ENCODE measurements at regions not wholly inside any gene's neighbourhood (a gene's known extent, or its start where the extent isn't known, plus 50 kb on each side); places are given as distances from the start of the nearest gene placed in this dataset.
"Not testable (repeated sequence)": the region's sequence is repeated elsewhere in the genome, so short reads cannot be mapped to it uniquely, and the experiment has no call there.

DNA sequence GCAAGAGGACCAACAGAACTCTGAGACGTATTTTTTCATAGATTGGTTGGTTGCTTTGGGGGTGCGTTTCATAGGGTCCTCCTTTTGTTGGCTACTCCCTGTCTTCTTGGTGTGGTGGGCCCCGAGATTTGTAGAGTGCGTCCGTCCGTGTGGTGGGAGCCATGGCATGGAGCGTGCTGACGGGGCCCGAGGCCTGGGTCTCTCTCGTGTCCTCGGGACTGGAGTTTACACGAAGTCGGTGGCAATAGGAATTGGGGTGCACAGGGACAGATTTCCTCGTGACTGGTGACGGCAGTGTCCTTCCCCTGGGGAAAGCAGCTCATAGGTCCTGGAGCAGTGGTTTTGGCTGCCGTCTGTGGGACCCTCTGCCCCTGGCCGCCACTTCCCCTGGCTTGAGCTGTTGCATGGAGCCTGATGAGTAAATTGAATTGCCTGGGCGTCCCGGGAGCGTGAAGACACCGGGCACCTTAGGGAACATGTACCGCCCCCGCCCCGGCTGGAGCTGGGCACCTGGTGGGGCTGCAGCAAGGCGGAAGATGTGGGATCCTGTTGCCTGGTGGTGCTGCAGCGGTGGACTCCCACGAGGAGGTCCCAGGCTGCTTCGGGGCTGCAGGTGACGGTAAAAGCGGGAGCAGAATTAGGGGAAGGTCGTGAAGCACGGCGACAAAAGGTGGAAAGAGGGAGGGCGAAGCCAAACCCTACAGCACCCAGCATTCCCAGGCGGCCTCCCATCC is 153.7 kb upstream of the ALG10B start:
- H3K36me3 ChIP-seq (ENCODE audit: control insufficient read depth, insufficient read depth, low read length), result no peaks in the 10 kb centered on the region
- H3K27ac Mint-ChIP-seq, result no peak overlapping the region

DNA sequence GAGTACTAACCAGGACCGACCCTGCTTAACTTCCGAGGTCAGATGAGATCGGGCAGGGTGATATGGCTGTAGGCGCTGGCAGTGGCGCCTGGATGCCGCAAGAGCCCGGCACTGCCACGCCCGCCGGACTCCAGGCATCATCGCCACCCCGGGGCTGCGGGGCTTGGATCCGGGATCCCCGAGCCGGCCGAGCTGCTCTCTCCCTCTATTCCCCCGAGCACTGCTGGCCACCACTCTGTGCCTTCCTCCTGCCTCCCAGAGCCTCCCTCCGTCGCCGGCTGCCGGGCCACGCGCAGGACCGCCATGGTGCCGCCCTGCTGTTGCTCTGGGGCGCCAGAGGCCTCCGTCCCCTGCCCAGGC is 153.2 kb upstream of the ALG10B start:
- Mint-ChIP-seq H3K27ac (peak overlapping the region in 1 of 3 donors; percentile 60), H3K27me3 (peaks cover 4% of the 10 kb centered on the region), H3K4me3 (no peak overlapping the region), H3K4me1 (peaks cover 0 to 5% (median 0%) of the 10 kb centered on the region in 4 donors), H3K36me3 (no peaks in the 10 kb centered on the region), H3K9me3 (peaks cover 2 to 7% (median 2%) of the 10 kb centered on the region in 7 donors)
- DNase-seq (no peak), ATAC-seq (ENCODE audit: low read depth in 2 of 2) (no peak)
- Histone ChIP-seq H3K36me3 (ENCODE audit: control insufficient read depth, insufficient read depth, low read length) (no peaks in the 10 kb centered on the region), H3K4me1 (ENCODE audit: control insufficient read depth, insufficient read depth, low read length, poor library complexity, severe bottlenecking) (no peaks in the 10 kb centered on the region), H3K9me3 (ENCODE audit: control insufficient read depth in 2 of 2, low read length in 2 of 2) (peaks cover 0 to 6% of the 10 kb centered on the region in 2 experiments), H3K4me3 (ENCODE audit: low read depth, low read length) (no peak overlapping the region), H3K27me3 (ENCODE audit: control insufficient read depth, insufficient read depth, low read length) (no peaks in the 10 kb centered on the region), H3K27ac (ENCODE audit: insufficient read depth, low read length, poor library complexity, severe bottlenecking) (no peak overlapping the region)

More for the DNA sequence above, 153.7 kb upstream of the ALG10B start:
- Histone ChIP-seq H3K4me3 (ENCODE audit: low read depth, low read length) (no peak overlapping the region), H3K27ac (ENCODE audit: insufficient read depth, low read length, poor library complexity, severe bottlenecking) (no peak overlapping the region), H3K9me3 (ENCODE audit: control insufficient read depth in 2 of 2, low read length in 2 of 2) (peaks cover 0 to 6% of the 10 kb centered on the region in 2 experiments), H3K4me1 (ENCODE audit: control insufficient read depth, insufficient read depth, low read length, poor library complexity, severe bottlenecking) (no peaks in the 10 kb centered on the region), H3K27me3 (ENCODE audit: control insufficient read depth, insufficient read depth, low read length) (no peaks in the 10 kb centered on the region)
- H3K4me1 Mint-ChIP-seq, result peaks cover 0 to 5% (median 0%) of the 10 kb centered on the region in 4 donors
- peaks cover 4% of the 10 kb centered on the region for H3K27me3 Mint-ChIP-seq
- no peak overlapping the region for H3K4me3 Mint-ChIP-seq
- no peaks in the 10 kb centered on the region for H3K36me3 Mint-ChIP-seq
- H3K9me3 Mint-ChIP-seq, result peaks cover 2 to 7% (median 2%) of the 10 kb centered on the region in 7 donors
- no peak for ATAC-seq (ENCODE audit: low read depth in 2 of 2)
- no peak for DNase-seq

DNA sequence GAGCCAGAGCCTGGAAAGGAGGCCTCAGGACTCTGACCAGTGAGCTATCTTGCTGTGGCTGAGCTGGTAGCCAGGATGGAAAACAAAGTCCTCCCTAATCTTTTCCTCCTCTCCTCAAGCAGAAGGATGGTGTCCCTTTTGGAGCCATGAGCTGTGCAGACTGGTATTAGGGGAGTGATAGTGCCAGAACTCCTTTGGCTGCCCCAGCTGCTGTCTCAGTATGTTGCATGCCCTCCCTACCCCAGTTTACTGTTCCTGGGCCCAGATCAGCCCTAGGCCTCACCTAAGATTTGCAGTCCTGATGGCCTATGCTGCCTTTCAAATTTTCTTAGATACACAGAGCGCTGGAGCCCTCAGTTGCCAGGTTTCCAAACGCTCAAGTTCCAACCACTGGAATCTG is 150.3 kb upstream of the ALG10B start:
- no peak overlapping the region for H3K27ac Mint-ChIP-seq
- H3K4me3 Mint-ChIP-seq, result no peak overlapping the region
- no peak for ATAC-seq (ENCODE audit: low read depth in 2 of 2)

DNA sequence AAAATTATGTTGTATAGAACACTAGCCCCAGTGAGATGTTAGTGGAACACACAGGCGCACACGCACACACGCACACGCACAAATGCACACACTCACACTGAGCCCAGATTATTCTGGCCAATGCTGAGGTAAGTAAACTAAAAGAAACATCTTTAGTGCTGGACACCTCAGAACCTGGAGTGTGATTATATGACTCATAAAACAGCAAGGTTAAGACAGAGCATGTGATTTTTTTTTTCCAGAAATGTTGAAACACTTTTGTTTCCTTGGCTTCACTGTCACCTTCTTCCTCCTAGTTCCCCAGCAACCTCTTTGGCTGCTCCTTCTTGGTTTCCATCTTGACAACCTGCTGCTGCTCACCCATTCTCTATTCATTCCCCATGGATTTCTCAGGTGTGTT is 141.0 kb upstream of the ALG10B start:
- no peaks in the 10 kb centered on the region for H3K36me3 ChIP-seq (ENCODE audit: control insufficient read depth, insufficient read depth, low read length)
- H3K4me1 ChIP-seq (ENCODE audit: control insufficient read depth, insufficient read depth, low read length, poor library complexity, severe bottlenecking), result no peaks in the 10 kb centered on the region
- no peaks in the 10 kb centered on the region for H3K4me1 Mint-ChIP-seq
- no peaks in the 10 kb centered on the region for H3K9me3 ChIP-seq (ENCODE audit: control insufficient read depth in 2 of 2, low read length in 2 of 2)
- no peak for DNase-seq
- H3K27ac Mint-ChIP-seq, result no peak overlapping the region
- no peak overlapping the region for H3K4me3 Mint-ChIP-seq
- H3K4me3 ChIP-seq (ENCODE audit: low read depth, low read length), result no peak overlapping the region
- H3K27me3 Mint-ChIP-seq, result no peaks in the 10 kb centered on the region
- ATAC-seq (ENCODE audit: low read depth in 2 of 2), result no peak
- peaks cover 0 to 5% (median 3%) of the 10 kb centered on the region in 7 donors for H3K9me3 Mint-ChIP-seq
- H3K36me3 Mint-ChIP-seq, result no peaks in the 10 kb centered on the region
- H3K27me3 ChIP-seq (ENCODE audit: control insufficient read depth, insufficient read depth, low read length), result no peaks in the 10 kb centered on the region
- H3K27ac ChIP-seq (ENCODE audit: insufficient read depth, low read length, poor library complexity, severe bottlenecking), result no peak overlapping the region

More for the DNA sequence above, 150.3 kb upstream of the ALG10B start:
- H3K4me1 ChIP-seq (ENCODE audit: control insufficient read depth, insufficient read depth, low read length, poor library complexity, severe bottlenecking), result no peaks in the 10 kb centered on the region
- Mint-ChIP-seq H3K4me1 (peaks cover 0 to 5% (median 0%) of the 10 kb centered on the region in 4 donors), H3K36me3 (no peaks in the 10 kb centered on the region), H3K27me3 (peaks cover 4% of the 10 kb centered on the region), H3K9me3 (peaks cover 0 to 7% (median 6%) of the 10 kb centered on the region in 7 donors)
- H3K27ac ChIP-seq (ENCODE audit: insufficient read depth, low read length, poor library complexity, severe bottlenecking), result no peak overlapping the region
- peaks cover 0 to 3% of the 10 kb centered on the region in 2 experiments for H3K9me3 ChIP-seq (ENCODE audit: control insufficient read depth in 2 of 2, low read length in 2 of 2)
- H3K36me3 ChIP-seq (ENCODE audit: control insufficient read depth, insufficient read depth, low read length), result no peaks in the 10 kb centered on the region
- no peak for DNase-seq
- H3K4me3 ChIP-seq (ENCODE audit: low read depth, low read length), result no peak overlapping the region
- H3K27me3 ChIP-seq (ENCODE audit: control insufficient read depth, insufficient read depth, low read length), result no peaks in the 10 kb centered on the region

DNA sequence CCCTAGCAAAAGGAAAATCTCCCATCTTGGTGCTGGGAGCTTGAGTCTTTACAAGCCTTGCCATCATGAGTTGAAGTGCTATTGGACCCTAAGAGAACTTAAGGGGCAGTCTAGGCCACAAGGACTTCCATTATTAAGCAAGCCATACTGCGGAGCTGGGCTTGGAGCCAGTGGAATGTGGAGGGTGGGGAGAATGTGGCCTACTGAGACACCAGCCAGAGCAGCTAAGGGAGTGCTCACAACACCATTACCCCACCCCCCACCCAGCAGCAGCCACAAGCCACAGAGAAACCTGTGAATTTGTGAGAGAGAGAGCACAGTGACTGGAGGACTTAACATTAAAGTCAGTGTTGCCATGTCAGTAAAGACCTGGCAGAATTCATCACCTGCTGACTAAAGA is 133.0 kb upstream of the ALG10B start:
- not testable (repeated sequence) for H3K27me3 ChIP-seq (ENCODE audit: control insufficient read depth, insufficient read depth, low read length); H3K27ac ChIP-seq (ENCODE audit: insufficient read depth, low read length, poor library complexity, severe bottlenecking); H3K9me3 Mint-ChIP-seq; H3K4me3 ChIP-seq (ENCODE audit: low read depth, low read length); H3K36me3 Mint-ChIP-seq; H3K36me3 ChIP-seq (ENCODE audit: control insufficient read depth, insufficient read depth, low read length); H3K4me1 Mint-ChIP-seq; ATAC-seq (ENCODE audit: low read depth in 2 of 2); H3K9me3 ChIP-seq (ENCODE audit: control insufficient read depth in 2 of 2, low read length in 2 of 2); H3K4me3 Mint-ChIP-seq; H3K4me1 ChIP-seq (ENCODE audit: control insufficient read depth, insufficient read depth, low read length, poor library complexity, severe bottlenecking); H3K27ac Mint-ChIP-seq; DNase-seq; H3K27me3 Mint-ChIP-seq

DNA sequence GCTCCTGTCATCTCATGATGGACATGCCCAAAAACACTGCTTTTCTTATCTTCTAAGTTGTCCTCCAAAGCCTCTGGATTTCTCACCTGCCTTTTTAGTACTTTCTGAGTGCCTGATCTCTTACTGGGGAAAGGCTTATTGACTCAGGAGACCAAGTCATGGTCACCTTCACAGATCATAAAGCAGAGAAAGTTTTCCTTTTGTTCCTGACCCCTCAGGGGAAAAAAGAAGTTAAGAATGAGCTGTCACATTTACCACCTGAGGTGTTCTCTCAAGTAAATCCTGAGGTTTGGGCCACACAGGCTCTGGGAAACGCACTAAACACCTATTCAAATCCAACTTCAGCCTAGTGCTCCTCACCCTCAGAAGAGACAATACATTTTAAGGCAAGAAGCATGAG is 119.3 kb upstream of the ALG10B start:
- H3K27me3 ChIP-seq (ENCODE audit: control insufficient read depth, insufficient read depth, low read length); H3K4me3 ChIP-seq (ENCODE audit: low read depth, low read length); H3K27ac ChIP-seq (ENCODE audit: insufficient read depth, low read length, poor library complexity, severe bottlenecking); ATAC-seq (ENCODE audit: low read depth in 2 of 2); DNase-seq; H3K36me3 ChIP-seq (ENCODE audit: control insufficient read depth, insufficient read depth, low read length); H3K9me3 ChIP-seq (ENCODE audit: control insufficient read depth in 2 of 2, low read length in 2 of 2); H3K9me3 Mint-ChIP-seq; H3K4me1 ChIP-seq (ENCODE audit: control insufficient read depth, insufficient read depth, low read length, poor library complexity, severe bottlenecking); H3K27me3 Mint-ChIP-seq; H3K36me3 Mint-ChIP-seq; H3K4me1 Mint-ChIP-seq; H3K27ac Mint-ChIP-seq; H3K4me3 Mint-ChIP-seq: not testable (repeated sequence)

DNA sequence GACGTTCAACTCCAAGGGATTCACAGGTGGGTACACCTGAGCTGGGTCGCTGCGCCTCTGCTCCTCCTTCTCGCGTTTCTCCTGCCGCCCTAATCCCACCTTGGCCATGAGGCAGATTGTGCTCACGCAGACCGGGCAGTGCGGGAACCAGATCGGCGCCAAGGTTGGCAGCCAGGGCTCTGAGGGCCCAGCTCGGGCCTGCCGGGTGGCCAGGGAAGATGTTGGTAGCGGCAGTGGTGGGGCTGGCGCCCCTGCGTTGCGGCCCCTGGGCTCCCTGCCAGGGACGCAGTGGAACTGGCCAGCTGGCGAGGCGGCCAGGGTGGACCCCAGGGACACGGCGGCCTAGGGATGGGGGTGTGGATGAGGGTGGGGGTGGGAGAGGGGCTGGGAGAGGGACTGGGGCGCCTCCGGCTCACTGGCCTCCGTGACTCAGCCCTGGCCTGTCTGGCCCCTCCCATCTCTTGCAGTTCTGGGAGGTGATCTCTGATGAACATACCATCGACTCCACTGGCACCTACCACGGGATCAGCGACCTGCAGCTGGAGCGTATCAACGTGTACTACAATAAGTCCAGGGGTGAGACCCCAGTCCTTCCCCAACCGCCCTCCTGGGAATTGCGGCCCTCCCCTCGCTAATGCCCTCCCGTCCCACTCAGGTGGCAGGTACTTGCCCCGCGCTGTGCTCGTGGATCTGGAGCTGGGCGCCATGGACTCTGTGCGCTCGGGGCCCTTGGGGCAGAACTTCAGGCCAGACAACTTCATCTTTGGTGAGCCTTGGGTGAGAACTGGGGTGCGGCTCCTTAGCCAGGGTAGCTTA is 114.9 kb upstream of the ALG10B start:
- H3K4me1 ChIP-seq (ENCODE audit: control insufficient read depth, insufficient read depth, low read length, poor library complexity, severe bottlenecking), result no peaks in the 10 kb centered on the region
- H3K36me3 ChIP-seq (ENCODE audit: control insufficient read depth, insufficient read depth, low read length), result no peaks in the 10 kb centered on the region
- H3K4me3 Mint-ChIP-seq, result no peak overlapping the region
- no peaks in the 10 kb centered on the region for H3K27me3 Mint-ChIP-seq
- H3K4me1 Mint-ChIP-seq, result no peaks in the 10 kb centered on the region
- peaks cover 0 to 5% (median 2%) of the 10 kb centered on the region in 7 donors for H3K9me3 Mint-ChIP-seq
- no peak overlapping the region for H3K27ac ChIP-seq (ENCODE audit: insufficient read depth, low read length, poor library complexity, severe bottlenecking)
- H3K36me3 Mint-ChIP-seq, result no peaks in the 10 kb centered on the region
- H3K27ac Mint-ChIP-seq, result no peak overlapping the region
- no peak for ATAC-seq (ENCODE audit: low read depth in 2 of 2)
- no peaks in the 10 kb centered on the region for H3K27me3 ChIP-seq (ENCODE audit: control insufficient read depth, insufficient read depth, low read length)
- H3K4me3 ChIP-seq (ENCODE audit: low read depth, low read length), result no peak overlapping the region
- no peaks in the 10 kb centered on the region for H3K9me3 ChIP-seq (ENCODE audit: control insufficient read depth in 2 of 2, low read length in 2 of 2)
- DNase-seq, result no peak
